Trophoblast cell (in vitro differentiated cells and primary cell): ENCODE measurements at regions not wholly inside any gene's neighbourhood (a gene's known extent, or its start where the extent isn't known, plus 50 kb on each side); places are given as distances from the start of the nearest gene placed in this dataset.
A peak's percentile ranks its signal among the peaks of the same experiment; 100 is the strongest.
"Not testable (repeated sequence)": the region's sequence is repeated elsewhere in the genome, so short reads cannot be mapped to it uniquely, and the experiment has no call there.

Experiments used
- DNase-seq, 2 donors: peaks; one replicate each; pipeline ENCODE4 v3.0.0-alpha.2; 2016
- H2AFZ ChIP-seq: 2 replicates; pipeline ENCODE4 v1.6.1; 2013; ENCODE audit warnings: low read length, moderate library complexity, mild to moderate bottlenecking; ENCODE audit not compliant: insufficient read depth, poor library complexity
- H2AK5ac ChIP-seq: 2 replicates; pipeline ENCODE4 v1.6.1; 2013; ENCODE audit warnings: mild to moderate bottlenecking, low read length
- H2BK120ac ChIP-seq: 2 replicates; pipeline ENCODE4 v1.6.1; 2013; ENCODE audit warnings: low read length, mild to moderate bottlenecking, moderate library complexity; ENCODE audit not compliant: insufficient read depth, poor library complexity
- H2BK12ac ChIP-seq: 2 replicates; pipeline ENCODE4 v1.6.1; 2013; ENCODE audit warnings: mild to moderate bottlenecking, low read length, moderate library complexity
- H2BK5ac ChIP-seq: 2 replicates; pipeline ENCODE4 v1.6.1; 2013; ENCODE audit warnings: low read length, low read depth, moderate library complexity, mild to moderate bottlenecking; ENCODE audit not compliant: poor library complexity
- H3K14ac ChIP-seq: 2 replicates; pipeline ENCODE4 v1.6.1; 2013; ENCODE audit warnings: mild to moderate bottlenecking, low read length
- H3K18ac ChIP-seq: 2 replicates; pipeline ENCODE4 v1.6.1; 2013; ENCODE audit warnings: mild to moderate bottlenecking, low read length
- H3K23ac ChIP-seq: 2 replicates; pipeline ENCODE4 v1.6.1; 2013; ENCODE audit warnings: low read length
- H3K27ac ChIP-seq: 2 replicates; pipeline ENCODE4 v1.5.1; 2013; ENCODE audit warnings: low read depth, mild to moderate bottlenecking, inconsistent platforms, low read length, moderate library complexity
- H3K27me3 ChIP-seq: 2 replicates; pipeline ENCODE4 v1.6.1; 2013; ENCODE audit warnings: inconsistent platforms, mild to moderate bottlenecking, low read length, moderate library complexity; ENCODE audit not compliant: insufficient read depth
- H3K36me3 ChIP-seq, 2 experiments: 1 replicate in 1 of 2; 2 replicates in 1 of 2; pipeline ENCODE4 v1.6.1; 2013; ENCODE audit warnings: low read length in 2 of 2, mild to moderate bottlenecking in 2 of 2, moderate library complexity in 1 of 2; ENCODE audit not compliant: insufficient read depth in 2 of 2, control insufficient read depth in 1 of 2
- H3K4ac ChIP-seq: 2 replicates; pipeline ENCODE4 v1.6.1; 2013; ENCODE audit warnings: low read depth, mild to moderate bottlenecking, low read length, moderate library complexity
- H3K4me1 ChIP-seq, 2 experiments: 1 replicate in 1 of 2; 2 replicates in 1 of 2; pipeline ENCODE4 v1.6.1; 2013; ENCODE audit warnings: low read length in 2 of 2, mild to moderate bottlenecking in 2 of 2, moderate library complexity in 1 of 2; ENCODE audit not compliant: insufficient read depth in 2 of 2, control insufficient read depth in 1 of 2
- H3K4me2 ChIP-seq: 2 replicates; pipeline ENCODE4 v1.6.1; 2013; ENCODE audit warnings: inconsistent platforms, mild to moderate bottlenecking, low read length, moderate library complexity
- H3K4me3 ChIP-seq: 2 replicates; pipeline ENCODE4 v1.5.1; 2013; ENCODE audit warnings: mild to moderate bottlenecking, low read depth, low read length, inconsistent platforms
- H3K79me1 ChIP-seq: one replicate; pipeline ENCODE4 v1.6.1; 2013; ENCODE audit warnings: low read length
- H3K79me2 ChIP-seq: 2 replicates; pipeline ENCODE4 v1.6.1; 2013; ENCODE audit warnings: low read length, mild to moderate bottlenecking; ENCODE audit not compliant: control insufficient read depth, insufficient read depth, poor library complexity
- H3K9ac ChIP-seq: 2 replicates; pipeline ENCODE4 v1.6.1; 2013; ENCODE audit warnings: mild to moderate bottlenecking, low read length
- H3K9me3 ChIP-seq: 2 replicates; pipeline ENCODE4 v1.6.1; 2013; ENCODE audit warnings: low read depth, mild to moderate bottlenecking, control low read depth, inconsistent platforms, low read length; ENCODE audit not compliant: insufficient read depth
- H4K12ac ChIP-seq: 2 replicates; pipeline ENCODE4 v1.6.1; 2013; ENCODE audit warnings: low read depth, mild to moderate bottlenecking, low read length, moderate library complexity
- H4K8ac ChIP-seq: 2 replicates; pipeline ENCODE4 v1.6.1; 2013; ENCODE audit warnings: low read depth, mild to moderate bottlenecking, low read length, moderate library complexity
- H4K91ac ChIP-seq: one replicate; pipeline ENCODE4 v1.6.1; 2013; ENCODE audit warnings: low read depth, mild to moderate bottlenecking, low read length, moderate library complexity
- WGBS: extraction: QIAGEN DNeasy Blood & Tissue Kit; methylation state at CpG from one replicate; pipeline ENCODE4 v1.1.7; 2013; ENCODE audit warnings: missing lambda C conversion rate; ENCODE audit not compliant: insufficient read length, insufficient coverage; ENCODE audit errors: extremely low coverage; 5-methylcytosine and 5-hydroxymethylcytosine counted together

DNA sequence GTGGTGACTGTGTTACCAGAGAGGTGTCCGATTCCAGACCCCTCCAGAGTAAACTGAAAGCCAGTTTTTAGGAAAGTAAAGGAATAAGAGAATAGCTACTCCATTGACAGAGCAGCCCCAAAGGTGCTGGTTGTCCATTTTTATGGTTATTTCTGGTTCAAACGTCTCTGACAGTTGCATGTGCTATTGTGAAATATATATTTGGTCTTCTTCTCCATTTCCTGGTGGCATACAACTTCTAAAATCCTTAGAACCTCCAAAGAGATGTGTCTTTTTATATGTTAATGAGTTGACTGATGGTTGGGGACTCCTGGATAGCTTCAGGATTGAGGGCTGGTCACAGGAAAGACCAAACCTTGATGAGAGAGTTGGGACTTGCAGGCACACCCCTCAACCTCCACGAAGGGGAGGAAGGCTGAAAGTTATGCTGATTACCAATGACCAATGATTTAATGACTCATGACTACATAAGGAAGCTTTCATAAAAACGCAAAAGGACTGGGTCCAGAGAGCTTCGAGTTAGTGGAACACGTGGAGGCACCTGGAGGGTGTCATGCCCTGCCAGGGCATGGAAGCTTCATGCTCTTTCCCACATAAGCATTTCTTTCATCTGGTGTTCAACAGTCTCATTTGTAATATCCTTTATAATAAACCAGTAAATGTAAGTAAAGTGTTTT lies 100.7 kb downstream of the SLC16A1 start:
- no peak overlapping the region for H2BK5ac ChIP-seq
- no peak for DNase-seq
- H3K79me2 ChIP-seq, result peaks cover 2% of the 10 kb centered on the region
- WGBS, result no CpG with 5 or more reads among the region's 6 CpGs
- H3K36me3 ChIP-seq, result peaks cover 0 to 2% of the 10 kb centered on the region in 2 experiments
- no peak overlapping the region for H3K4me2 ChIP-seq
- H3K4me1 ChIP-seq, result peaks cover 8 to 9% of the 10 kb centered on the region in 2 experiments
- no peaks in the 10 kb centered on the region for H3K27me3 ChIP-seq
- no peak overlapping the region for H3K4ac ChIP-seq
- H3K27ac ChIP-seq, result no peak overlapping the region
- peak overlapping the region; percentile 84 for H2BK12ac ChIP-seq
- H3K18ac ChIP-seq, result no peak overlapping the region
- no peak overlapping the region for H4K8ac ChIP-seq
- peak overlapping the region; percentile 46 for H2BK120ac ChIP-seq
- H2AK5ac ChIP-seq, result no peak overlapping the region
- peaks cover 20% of the 10 kb centered on the region for H3K79me1 ChIP-seq
- H3K9ac ChIP-seq, result no peak overlapping the region
- H3K23ac ChIP-seq, result no peak overlapping the region
- H3K14ac ChIP-seq, result no peak overlapping the region
- H3K4me3 ChIP-seq, result no peak overlapping the region
- H3K9me3 ChIP-seq, result no peaks in the 10 kb centered on the region
- H2AFZ ChIP-seq, result no peak overlapping the region
- H4K91ac ChIP-seq, result no peak overlapping the region
- H4K12ac ChIP-seq, result no peak overlapping the region

DNA sequence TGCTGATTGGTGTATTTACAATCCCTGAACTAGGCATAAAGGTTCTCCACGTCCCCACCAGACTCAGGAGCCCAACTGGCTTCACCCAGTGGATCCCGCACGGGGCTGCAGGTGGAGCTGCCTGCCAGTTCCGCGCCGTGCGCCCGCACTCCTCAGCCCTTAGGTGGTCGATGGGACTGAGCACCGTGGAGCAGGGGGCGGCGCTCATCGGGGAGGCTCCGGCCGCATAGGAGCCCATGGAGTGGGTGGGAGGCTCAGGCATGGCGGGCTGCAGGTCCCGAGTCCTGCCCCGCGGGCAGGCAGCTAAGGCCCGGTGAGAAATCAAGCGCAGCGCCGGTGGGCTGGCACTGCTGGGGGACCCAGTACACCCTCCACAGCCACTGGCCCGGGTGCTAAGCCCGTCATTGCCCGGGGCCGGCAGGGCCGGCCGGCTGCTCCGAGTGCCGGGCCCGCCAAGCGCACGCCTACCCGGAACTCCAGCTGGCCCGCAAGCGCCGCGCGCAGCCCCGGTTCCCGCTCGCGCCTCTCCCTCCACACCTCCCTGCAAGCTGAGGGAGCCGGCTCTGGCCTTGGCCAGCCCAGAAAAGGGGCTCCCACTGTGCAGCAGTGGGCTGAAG lies 101.5 kb downstream of the SLC16A1 start:
- H2AFZ ChIP-seq, H2BK5ac ChIP-seq, DNase-seq, H4K8ac ChIP-seq, H3K9me3 ChIP-seq, H3K18ac ChIP-seq, H3K23ac ChIP-seq, H3K36me3 ChIP-seq, H3K4me2 ChIP-seq, H4K12ac ChIP-seq, H2AK5ac ChIP-seq, H3K27ac ChIP-seq, H3K14ac ChIP-seq, H3K9ac ChIP-seq, H3K4me3 ChIP-seq, H3K4ac ChIP-seq, H2BK120ac ChIP-seq, H2BK12ac ChIP-seq, H3K79me2 ChIP-seq, H3K27me3 ChIP-seq: not testable (repeated sequence)
- peak overlapping the region; percentile 15 for H4K91ac ChIP-seq
- H3K4me1 ChIP-seq, result peaks cover 14 to 15% of the 10 kb centered on the region in 2 experiments
- no CpG with 5 or more reads among the region's 45 CpGs for WGBS
- H3K79me1 ChIP-seq, result peaks cover 28% of the 10 kb centered on the region

GRCh38 chr1:112853915-112854314 lies 102.1 kb downstream of the SLC16A1 start:
- H3K4me2 ChIP-seq, H2AFZ ChIP-seq, H3K9me3 ChIP-seq, H3K79me2 ChIP-seq, H4K8ac ChIP-seq, H3K36me3 ChIP-seq, H3K27me3 ChIP-seq, H3K23ac ChIP-seq, H3K27ac ChIP-seq, H4K12ac ChIP-seq, H3K4me3 ChIP-seq, H3K9ac ChIP-seq, DNase-seq: not testable (repeated sequence)
- peak overlapping the region; percentile 27 for H2BK5ac ChIP-seq
- peak overlapping the region; percentile 51 for H4K91ac ChIP-seq
- peaks cover 29% of the 10 kb centered on the region for H3K79me1 ChIP-seq
- peak overlapping the region; percentile 38 for H3K14ac ChIP-seq
- WGBS, result no CpG with 5 or more reads among the region's 8 CpGs
- peak overlapping the region; percentile 64 for H3K18ac ChIP-seq
- peak overlapping the region; percentile 53 for H2BK12ac ChIP-seq
- peak overlapping the region; percentile 63 for H2BK120ac ChIP-seq
- H3K4ac ChIP-seq, result peak overlapping the region; percentile 27
- H2AK5ac ChIP-seq, result peak overlapping the region; percentile 41
- peaks cover 15 to 20% of the 10 kb centered on the region in 2 experiments for H3K4me1 ChIP-seq

- Histone ChIP-seq H3K27ac (no peak overlapping the region), H2AFZ (no peak overlapping the region), H2BK12ac (no peak overlapping the region), H3K79me1 (peaks cover 29% of the 10 kb centered on the region), H3K4me3 (no peak overlapping the region), H3K27me3 (no peaks in the 10 kb centered on the region), H3K14ac (no peak overlapping the region), H3K9ac (no peak overlapping the region), H4K12ac (no peak overlapping the region), H3K9me3 (no peaks in the 10 kb centered on the region), H2BK120ac (no peak overlapping the region), H2BK5ac (no peak overlapping the region), H4K91ac (no peak overlapping the region), H3K79me2 (peaks cover 6% of the 10 kb centered on the region), H3K4me2 (no peak overlapping the region), H2AK5ac (no peak overlapping the region), H3K23ac (no peak overlapping the region), H4K8ac (no peak overlapping the region), H3K4ac (no peak overlapping the region), H3K4me1 (peaks cover 15 to 18% of the 10 kb centered on the region in 2 experiments), H3K18ac (no peak overlapping the region), H3K36me3 (peaks cover 0 to 2% of the 10 kb centered on the region in 2 experiments)
- peak in 1 of 2 donors; percentile 63 for DNase-seq
- WGBS, result no CpG with 5 or more reads among the region's 2 CpGs
These were observed 103.1 kb downstream of the SLC16A1 start for GRCh38 chr1:112852934-112853333.
